Transverse colon (tissue), 4 donors: ENCODE measurements at regions not wholly inside any gene's neighbourhood (a gene's known extent, or its start where the extent isn't known, plus 50 kb on each side); places are given as distances from the start of the nearest gene placed in this dataset.

Experiments used
- DNase-seq: peaks from one replicate; pipeline ENCODE4 v3.0.0-alpha.2; 2019
- H3K27ac ChIP-seq, 4 donors: fragments of 200-600 bp; sonication (generic); 2 replicates each; pipeline ENCODE4 v1.5.1; 2016 to 2018; ENCODE audit warnings: inconsistent platforms in 4 of 4
- H3K27me3 ChIP-seq: fragments of 200-600 bp; sonication (generic); 2 replicates; pipeline ENCODE4 v1.5.1; 2017; ENCODE audit warnings: inconsistent platforms
- H3K36me3 ChIP-seq, 4 donors: fragments of 200-600 bp; sonication (generic); 2 replicates each; pipeline ENCODE4 v1.5.1; 2017 to 2019; ENCODE audit warnings: inconsistent platforms in 4 of 4
- H3K4me1 ChIP-seq, 4 donors: fragments of 200-600 bp; sonication (generic); 2 replicates each; pipeline ENCODE4 v1.5.1; 2017 to 2020; ENCODE audit warnings: inconsistent platforms in 4 of 4
- H3K4me3 ChIP-seq, 4 donors: fragments of 200-600 bp; sonication (generic); 1 replicate in 1 of 4; 2 replicates in 3 of 4; pipeline versions ENCODE4 v1.5.1 to v1.6.1; 2017 to 2019; ENCODE audit warnings: inconsistent platforms in 4 of 4
- H3K9me3 ChIP-seq, 2 donors: fragments of 200-600 bp; sonication (generic); 2 replicates each; pipeline ENCODE4 v1.5.1; 2017 to 2019; ENCODE audit warnings: inconsistent platforms in 2 of 2
- CTCF ChIP-seq, 5 experiments: fragments of 200-600 bp in 3 of 5; fragments of 450-650 bp in 2 of 5; sonication (generic) in 3 of 5; IDR thresholded peaks; 1 replicate in 2 of 5; 2 replicates in 3 of 5; pipeline ENCODE4 v1.5.1; 2016 to 2017; ENCODE audit warnings: antibody characterized with exemption in 5 of 5, inconsistent platforms in 3 of 5, mild to moderate bottlenecking in 2 of 5, moderate library complexity in 1 of 5
- EP300 ChIP-seq: sonication (generic); formaldehyde crosslinking; IDR thresholded peaks from one replicate; pipeline ENCODE4 v1.6.1; 2017; ENCODE audit warnings: antibody characterized with exemption, low read depth
- POLR2A ChIP-seq: fragments of 450-650 bp; IDR thresholded peaks from one replicate; pipeline ENCODE4 v1.6.1; 2016; ENCODE audit warnings: antibody characterized with exemption, mild to moderate bottlenecking, moderate library complexity
- POLR2AphosphoS5 ChIP-seq, 3 donors: sonication (generic); formaldehyde crosslinking; IDR thresholded peaks; one replicate each; pipeline ENCODE4 v1.6.1; 2016; ENCODE audit warnings: antibody characterized with exemption in 3 of 3
- WGBS, 2 donors: methylation state at CpG; one replicate each; pipeline ENCODE4 v1.1.5; 2018; ENCODE audit warnings: low coverage in 1 of 2; 5-methylcytosine and 5-hydroxymethylcytosine counted together
- in situ Hi-C, 4 donors: fragments of 200-750 bp; cut with MboI; loops; one replicate each; pipeline versions ENCODE4 v1.15.0 to v1.15.1; 2017; ENCODE audit warnings: low sequenced_read_pairs in 3 of 4, low pct_ligation_motif_present in 1 of 4, low pct_unique_long_range_greater_than_20kb in 1 of 4
- intact Hi-C: fragments of 100-400 bp; cut with DNase I; formaldehyde crosslinking; loops from one replicate; pipeline ENCODE4 v1.15.1; 2023; ENCODE audit warnings: low total_unique reads

GRCh38 chr1:29532751-29533150 is 296.4 kb downstream of the PTPRU start:
- TF ChIP-seq POLR2A (no peak), EP300 (no peak), POLR2AphosphoS5 (IDR thresholded peaks at IDR 0.05) (no peak), CTCF (IDR thresholded peaks at IDR 0.05) (no peak)
- Histone ChIP-seq H3K27me3 (peaks cover 1% of the 10 kb centered on the region), H3K4me1 (no peaks in the 10 kb centered on the region), H3K36me3 (no peaks in the 10 kb centered on the region), H3K4me3 (no peak overlapping the region), H3K9me3 (peaks cover 6 to 16% of the 10 kb centered on the region in 2 donors), H3K27ac (no peak overlapping the region)
- WGBS, 2 donors, result 70% methylated on average over 1 of the region's 1 CpG; no CpG with 5 or more reads in 1 of the 2 donors
- DNase-seq, result no peak
- intact Hi-C loops, result no loop called here
- in situ Hi-C loops, result no loop called here

- in situ Hi-C loops, result no loop called here
- intact Hi-C loops, result no loop called here
- DNase-seq, result no peak
- Histone ChIP-seq H3K4me3 (no peak overlapping the region), H3K36me3 (no peaks in the 10 kb centered on the region), H3K9me3 (peaks cover 6 to 16% of the 10 kb centered on the region in 2 donors), H3K27me3 (peaks cover 6% of the 10 kb centered on the region), H3K4me1 (no peaks in the 10 kb centered on the region), H3K27ac (no peak overlapping the region)
- TF ChIP-seq CTCF (IDR thresholded peaks at IDR 0.05) (no peak), POLR2AphosphoS5 (IDR thresholded peaks at IDR 0.05) (no peak), EP300 (no peak), POLR2A (no peak)
- 62% methylated on average over 3 to 6 of the region's 6 CpGs for WGBS, 2 donors
Measured at GRCh38 chr1:29532285-29532684, 296.0 kb downstream of the PTPRU start.

- WGBS, 2 donors, result 20 to 56% methylated on average over 1 to 2 of the region's 2 CpGs
- H3K27ac ChIP-seq, result no peak overlapping the region
- no peaks in the 10 kb centered on the region for H3K4me1 ChIP-seq
- DNase-seq, result no peak
- peaks cover 7% of the 10 kb centered on the region for H3K27me3 ChIP-seq
- no peaks in the 10 kb centered on the region for H3K36me3 ChIP-seq
- intact Hi-C loops (no loop called here), in situ Hi-C loops (no loop called here)
- TF ChIP-seq POLR2A (no peak), CTCF (IDR thresholded peaks at IDR 0.05) (no peak), POLR2AphosphoS5 (IDR thresholded peaks at IDR 0.05) (no peak), EP300 (no peak)
- H3K4me3 ChIP-seq, result no peak overlapping the region
- H3K9me3 ChIP-seq, result peaks cover 6 to 16% of the 10 kb centered on the region in 2 donors
Measured at GRCh38 chr1:29531596-29531995, 295.3 kb downstream of the PTPRU start.

GRCh38 chr1:29529677-29530278 is 293.5 kb downstream of the PTPRU start:
- H3K4me3 ChIP-seq, result no peak overlapping the region

More at GRCh38 chr1:29529677-29530278, 293.5 kb downstream of the PTPRU start:
- no peak overlapping the region for H3K27ac ChIP-seq
- no peaks in the 10 kb centered on the region for H3K4me1 ChIP-seq
- no peaks in the 10 kb centered on the region for H3K36me3 ChIP-seq
- WGBS, 2 donors, result 57 to 82% methylated on average over 1 of the region's 1 CpG
- no peak for DNase-seq
- in situ Hi-C loops (no loop called here), intact Hi-C loops (no loop called here)
- H3K27me3 ChIP-seq, result peaks cover 7% of the 10 kb centered on the region
- peaks cover 6 to 16% of the 10 kb centered on the region in 2 donors for H3K9me3 ChIP-seq
- TF ChIP-seq CTCF (IDR thresholded peaks at IDR 0.05) (no peak), POLR2A (no peak), POLR2AphosphoS5 (IDR thresholded peaks at IDR 0.05) (no peak), EP300 (no peak)
